Breast epithelium (tissue), 4 donors: ENCODE measurements at regions not wholly inside any gene's neighbourhood (a gene's known extent, or its start where the extent isn't known, plus 50 kb on each side); places are given as distances from the start of the nearest gene placed in this dataset.

Experiments used
- DNase-seq, 2 donors: peaks; one replicate each; pipeline ENCODE4 v3.0.0-alpha.2; 2019; ENCODE audit warnings: low spot score in 2 of 2
- H3K27ac ChIP-seq, 2 donors: fragments of 200-600 bp; sonication (generic) in 1 of 2; one replicate each; pipeline ENCODE4 v1.5.1; 2016 to 2019; ENCODE audit warnings: mild to moderate bottlenecking in 1 of 2
- H3K27me3 ChIP-seq, 2 donors: fragments of 200-600 bp; sonication (generic) in 1 of 2; one replicate each; pipeline versions ENCODE4 v1.5.1 to v1.6.0; 2017 to 2019; ENCODE audit warnings: control low read depth in 1 of 2, mild to moderate bottlenecking in 1 of 2
- H3K36me3 ChIP-seq: fragments of 200-600 bp; one replicate; pipeline ENCODE4 v1.5.1; 2019
- H3K4me1 ChIP-seq, 2 donors: fragments of 200-600 bp; sonication (generic); one replicate each; pipeline ENCODE4 v1.5.1; 2016 to 2019; ENCODE audit warnings: control low read depth in 1 of 2
- H3K4me3 ChIP-seq, 3 donors: fragments of 200-600 bp; sonication (generic); 1 replicate in 2 of 3; 2 replicates in 1 of 3; pipeline ENCODE4 v1.5.1; 2016 to 2019; ENCODE audit warnings: mild to moderate bottlenecking in 3 of 3, moderate library complexity in 2 of 3
- H3K9me3 ChIP-seq, 2 donors: fragments of 200-600 bp; sonication (generic) in 1 of 2; one replicate each; pipeline ENCODE4 v1.5.1; 2016 to 2019; ENCODE audit warnings: control low read depth in 1 of 2
- POLR2A ChIP-seq: fragments of 450-650 bp; IDR thresholded peaks from one replicate; pipeline ENCODE4 v1.6.1; 2016; ENCODE audit warnings: antibody characterized with exemption, mild to moderate bottlenecking, moderate library complexity
- POLR2AphosphoS5 ChIP-seq, 3 donors: sonication (generic); formaldehyde crosslinking; IDR thresholded peaks; one replicate each; pipeline ENCODE4 v1.6.1; 2017; ENCODE audit warnings: antibody characterized with exemption in 3 of 3
- intact Hi-C: fragments of 100-400 bp; cut with DNase I; formaldehyde crosslinking; loops from one replicate; pipeline ENCODE4 v1.15.1; 2023; ENCODE audit warnings: low total_unique reads
- TF ChIP-seq, protein P1 (sequence below), 3 donors: fragments of 450-650 bp; IDR thresholded peaks; one replicate each; pipeline ENCODE4 v1.5.1; 2016 to 2017; ENCODE audit warnings: antibody characterized with exemption in 3 of 3, mild to moderate bottlenecking in 3 of 3, moderate library complexity in 3 of 3

DNA sequence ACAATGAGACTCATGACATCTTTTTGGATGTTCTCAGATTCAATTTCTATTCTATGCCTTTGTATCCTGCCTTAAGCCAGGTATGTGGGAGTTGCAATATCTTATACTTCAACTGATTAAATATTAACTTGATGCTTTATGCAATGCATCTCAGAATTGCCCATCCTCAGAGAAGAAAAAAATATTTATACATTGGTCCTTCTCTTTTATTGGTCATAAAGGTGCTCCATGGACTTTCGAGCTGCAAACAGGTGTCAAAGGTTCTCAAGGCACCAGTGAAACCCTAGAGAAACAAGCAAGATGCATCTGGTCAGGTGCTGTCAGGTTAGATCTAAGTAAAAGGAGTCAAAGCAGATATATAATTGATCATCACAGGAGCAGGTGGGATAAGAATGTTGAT lies 690.5 kb downstream of the PLCL1 start:
- H3K36me3 ChIP-seq = no peaks in the 10 kb centered on the region
- H3K27me3 ChIP-seq = no peaks in the 10 kb centered on the region
- no peak overlapping the region for H3K27ac ChIP-seq
- H3K4me3 ChIP-seq = no peak overlapping the region
- H3K4me1 ChIP-seq = no peaks in the 10 kb centered on the region
- no peak for DNase-seq
- H3K9me3 ChIP-seq = no peaks in the 10 kb centered on the region
- no peak for TF ChIP-seq POLR2AphosphoS5 (IDR thresholded peaks at IDR 0.05)
- TF ChIP-seq POLR2A = no peak
- TF ChIP-seq, protein P1, sequence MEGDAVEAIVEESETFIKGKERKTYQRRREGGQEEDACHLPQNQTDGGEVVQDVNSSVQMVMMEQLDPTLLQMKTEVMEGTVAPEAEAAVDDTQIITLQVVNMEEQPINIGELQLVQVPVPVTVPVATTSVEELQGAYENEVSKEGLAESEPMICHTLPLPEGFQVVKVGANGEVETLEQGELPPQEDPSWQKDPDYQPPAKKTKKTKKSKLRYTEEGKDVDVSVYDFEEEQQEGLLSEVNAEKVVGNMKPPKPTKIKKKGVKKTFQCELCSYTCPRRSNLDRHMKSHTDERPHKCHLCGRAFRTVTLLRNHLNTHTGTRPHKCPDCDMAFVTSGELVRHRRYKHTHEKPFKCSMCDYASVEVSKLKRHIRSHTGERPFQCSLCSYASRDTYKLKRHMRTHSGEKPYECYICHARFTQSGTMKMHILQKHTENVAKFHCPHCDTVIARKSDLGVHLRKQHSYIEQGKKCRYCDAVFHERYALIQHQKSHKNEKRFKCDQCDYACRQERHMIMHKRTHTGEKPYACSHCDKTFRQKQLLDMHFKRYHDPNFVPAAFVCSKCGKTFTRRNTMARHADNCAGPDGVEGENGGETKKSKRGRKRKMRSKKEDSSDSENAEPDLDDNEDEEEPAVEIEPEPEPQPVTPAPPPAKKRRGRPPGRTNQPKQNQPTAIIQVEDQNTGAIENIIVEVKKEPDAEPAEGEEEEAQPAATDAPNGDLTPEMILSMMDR (IDR thresholded peaks at IDR 0.05) = no peak
- intact Hi-C loops = no loop called here

DNA sequence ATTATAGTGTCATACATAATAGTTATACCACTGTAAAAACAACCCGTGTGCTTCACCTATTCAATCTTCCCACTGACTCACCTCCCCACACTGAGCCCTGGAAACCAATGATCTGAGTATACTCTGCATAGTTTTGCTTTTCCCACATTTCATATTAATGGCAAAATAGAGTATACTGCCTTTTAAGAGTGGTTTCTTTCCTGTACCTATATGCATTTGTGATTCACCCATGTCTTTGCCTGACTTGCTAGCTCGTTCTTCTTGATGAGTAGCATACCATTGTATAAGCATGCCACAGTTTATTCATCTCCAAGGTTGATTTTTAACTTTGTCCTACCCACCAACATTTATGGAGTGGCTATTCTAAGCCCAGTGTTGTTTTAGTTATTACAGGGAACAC lies 686.4 kb downstream of the PLCL1 start:
- no peak for DNase-seq
- H3K27ac ChIP-seq = no peak overlapping the region
- no peaks in the 10 kb centered on the region for H3K4me1 ChIP-seq
- no peaks in the 10 kb centered on the region for H3K27me3 ChIP-seq
- TF ChIP-seq POLR2A (no peak), POLR2AphosphoS5 (IDR thresholded peaks at IDR 0.05) (no peak)
- TF ChIP-seq, protein P1 (IDR thresholded peaks at IDR 0.05) = no peak
- H3K9me3 ChIP-seq = no peaks in the 10 kb centered on the region
- H3K36me3 ChIP-seq = no peaks in the 10 kb centered on the region
- no peak overlapping the region for H3K4me3 ChIP-seq
- intact Hi-C loops = no loop called here

DNA sequence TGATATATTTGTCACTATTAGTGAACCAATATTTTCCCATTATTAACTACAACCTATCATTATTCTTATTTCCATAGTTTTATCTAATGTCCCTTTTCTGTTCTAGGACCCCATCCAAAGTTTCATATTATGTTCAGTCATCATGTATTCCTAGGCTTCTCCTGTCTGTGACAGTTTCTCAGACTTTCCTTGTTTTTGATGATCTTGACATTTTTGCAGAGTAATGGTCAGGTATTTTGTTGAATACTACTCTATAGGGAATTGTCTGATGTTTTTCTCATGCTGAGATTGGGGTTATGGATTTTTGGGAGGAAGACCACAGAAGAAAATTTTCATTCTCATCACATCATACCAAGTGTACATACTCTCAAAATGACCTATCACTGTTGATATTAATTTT lies 684.6 kb downstream of the PLCL1 start:
- no peaks in the 10 kb centered on the region for H3K27me3 ChIP-seq
- TF ChIP-seq, protein P1 (IDR thresholded peaks at IDR 0.05) = no peak
- no peak for TF ChIP-seq POLR2AphosphoS5 (IDR thresholded peaks at IDR 0.05)
- no peak for TF ChIP-seq POLR2A
- intact Hi-C loops = no loop called here
- H3K9me3 ChIP-seq = no peaks in the 10 kb centered on the region
- H3K27ac ChIP-seq = no peak overlapping the region
- no peaks in the 10 kb centered on the region for H3K36me3 ChIP-seq
- no peak for DNase-seq
- no peaks in the 10 kb centered on the region for H3K4me1 ChIP-seq
- H3K4me3 ChIP-seq = no peak overlapping the region

DNA sequence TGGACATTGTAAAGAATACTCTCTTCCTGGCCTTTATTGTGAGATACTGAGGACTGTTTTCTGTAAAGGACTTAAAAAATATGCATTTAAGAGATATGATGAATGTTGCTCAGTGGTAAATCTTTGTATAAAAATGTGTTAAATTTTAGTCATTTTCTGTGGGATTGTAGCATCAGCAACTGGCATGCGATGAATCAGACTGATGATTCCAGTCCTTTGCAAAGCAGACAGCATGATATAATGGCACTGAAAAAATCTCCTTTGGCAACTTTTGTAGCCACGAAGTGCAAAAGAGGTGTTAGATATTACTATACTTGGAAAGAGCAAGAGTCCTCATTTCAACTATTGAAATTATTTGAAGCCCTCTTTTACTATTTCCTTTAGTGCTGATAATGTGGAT lies 678.7 kb downstream of the PLCL1 start:
- Histone ChIP-seq H3K4me1 (no peaks in the 10 kb centered on the region), H3K4me3 (no peak overlapping the region), H3K36me3 (no peaks in the 10 kb centered on the region), H3K27me3 (no peaks in the 10 kb centered on the region), H3K27ac (no peak overlapping the region), H3K9me3 (no peaks in the 10 kb centered on the region)
- DNase-seq = no peak
- intact Hi-C loops = no loop called here
- TF ChIP-seq, protein P1 (IDR thresholded peaks at IDR 0.05) = no peak
- TF ChIP-seq POLR2A (no peak), POLR2AphosphoS5 (IDR thresholded peaks at IDR 0.05) (no peak)

DNA sequence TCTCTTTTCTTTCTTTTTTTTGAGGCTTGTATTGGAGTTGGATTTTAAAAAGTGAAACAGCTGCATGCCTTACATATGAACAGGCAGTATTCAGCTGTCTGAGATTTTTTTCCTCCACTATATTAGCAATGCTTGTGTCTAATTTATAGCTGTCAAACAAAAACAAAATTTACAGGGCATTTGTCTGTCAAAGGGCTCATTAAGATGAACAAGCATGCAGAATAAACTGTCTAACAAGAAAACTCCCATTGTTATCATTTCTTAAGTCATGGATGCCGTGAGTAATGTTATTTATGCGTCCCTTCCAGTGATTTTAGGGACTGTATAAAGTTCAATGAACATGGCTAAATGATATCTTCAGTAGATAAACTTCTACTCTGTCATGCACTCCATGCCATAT lies 674.7 kb downstream of the PLCL1 start:
- H3K27me3 ChIP-seq = no peaks in the 10 kb centered on the region
- TF ChIP-seq, protein P1 (IDR thresholded peaks at IDR 0.05) = no peak
- TF ChIP-seq POLR2A = no peak
- TF ChIP-seq POLR2AphosphoS5 (IDR thresholded peaks at IDR 0.05) = no peak

More for the DNA sequence above, 674.7 kb downstream of the PLCL1 start:
- intact Hi-C loops = no loop called here
- Histone ChIP-seq H3K27ac (no peak overlapping the region), H3K36me3 (no peaks in the 10 kb centered on the region), H3K4me1 (no peaks in the 10 kb centered on the region), H3K4me3 (no peak overlapping the region), H3K9me3 (no peaks in the 10 kb centered on the region)
- no peak for DNase-seq
